Osteocyte (in vitro differentiated cells): ENCODE measurements at regions not wholly inside any gene's neighbourhood (a gene's known extent, or its start where the extent isn't known, plus 50 kb on each side); places are given as distances from the start of the nearest gene placed in this dataset.

ENCODE experiments used
- DNase-seq: peaks from one replicate; pipeline ENCODE4 v3.0.0; 2021; ENCODE audit warnings: mixed read lengths; ENCODE audit not compliant: unreplicated experiment; ENCODE audit errors: extremely low spot score
- H3K27ac Mint-ChIP-seq: one replicate; pipeline ENCODE4 v1.8.0; 2021; ENCODE audit warnings: mild to moderate bottlenecking, mixed read lengths; ENCODE audit not compliant: unreplicated experiment
- H3K27me3 Mint-ChIP-seq: one replicate; pipeline ENCODE4 v1.8.0; 2021; ENCODE audit warnings: mixed read lengths; ENCODE audit not compliant: unreplicated experiment
- H3K36me3 Mint-ChIP-seq: one replicate; pipeline ENCODE4 v1.8.0; 2021; ENCODE audit warnings: mixed read lengths; ENCODE audit not compliant: unreplicated experiment
- H3K4me1 Mint-ChIP-seq: one replicate; pipeline ENCODE4 v1.8.0; 2021; ENCODE audit warnings: mixed read lengths; ENCODE audit not compliant: unreplicated experiment
- H3K4me3 Mint-ChIP-seq: one replicate; pipeline ENCODE4 v1.8.0; 2021; ENCODE audit warnings: mild to moderate bottlenecking, moderate library complexity, mixed read lengths; ENCODE audit not compliant: unreplicated experiment
- H3K9me3 Mint-ChIP-seq: one replicate; pipeline ENCODE4 v1.8.0; 2021; ENCODE audit warnings: mixed read lengths; ENCODE audit not compliant: unreplicated experiment
- CTCF ChIP-seq: fragments of 200-600 bp; sonication (generic); IDR thresholded peaks from 2 replicates; pipeline ENCODE4 v1.5.0; 2021; ENCODE audit warnings: antibody characterized with exemption, mild to moderate bottlenecking, moderate library complexity

- H3K4me3 Mint-ChIP-seq = no peak overlapping the region
- DNase-seq = no peak
- TF ChIP-seq CTCF = no peak
- H3K27ac Mint-ChIP-seq = no peak overlapping the region
- H3K4me1 Mint-ChIP-seq = no peaks in the 10 kb centered on the region
- peaks cover 9% of the 10 kb centered on the region for H3K9me3 Mint-ChIP-seq
- no peaks in the 10 kb centered on the region for H3K36me3 Mint-ChIP-seq
- H3K27me3 Mint-ChIP-seq = no peaks in the 10 kb centered on the region
These were observed 1191.2 kb downstream of the NSUN3 start for GRCh38 chr3:95254061-95254460.

- no peak overlapping the region for H3K27ac Mint-ChIP-seq
These were observed 1191.9 kb downstream of the NSUN3 start for GRCh38 chr3:95254758-95255157.

GRCh38 chr3:95265129-95265528, 1202.3 kb downstream of the NSUN3 start:
- Mint-ChIP-seq H3K27ac (no peak overlapping the region), H3K9me3 (no peaks in the 10 kb centered on the region), H3K36me3 (no peaks in the 10 kb centered on the region), H3K27me3 (no peaks in the 10 kb centered on the region), H3K4me1 (no peaks in the 10 kb centered on the region), H3K4me3 (no peak overlapping the region)
- no peak for DNase-seq
- no peak for TF ChIP-seq CTCF

More at GRCh38 chr3:95254758-95255157, 1191.9 kb downstream of the NSUN3 start:
- H3K27me3 Mint-ChIP-seq = no peaks in the 10 kb centered on the region
- H3K4me3 Mint-ChIP-seq = no peak overlapping the region
- H3K4me1 Mint-ChIP-seq = no peaks in the 10 kb centered on the region
- H3K36me3 Mint-ChIP-seq = no peaks in the 10 kb centered on the region
- TF ChIP-seq CTCF = no peak
- DNase-seq = no peak
- H3K9me3 Mint-ChIP-seq = peaks cover 9% of the 10 kb centered on the region

GRCh38 chr3:95271395-95271794, 1208.5 kb downstream of the NSUN3 start:
- Mint-ChIP-seq H3K27me3 (no peaks in the 10 kb centered on the region), H3K4me1 (peaks cover 4% of the 10 kb centered on the region), H3K27ac (no peak overlapping the region), H3K4me3 (no peak overlapping the region), H3K9me3 (no peaks in the 10 kb centered on the region), H3K36me3 (no peaks in the 10 kb centered on the region)
- DNase-seq = no peak
- no peak for TF ChIP-seq CTCF

GRCh38 chr3:95272166-95272565, 1209.3 kb downstream of the NSUN3 start:
- no peaks in the 10 kb centered on the region for H3K27me3 Mint-ChIP-seq
- H3K27ac Mint-ChIP-seq = no peak overlapping the region
- no peak for DNase-seq
- H3K4me3 Mint-ChIP-seq = no peak overlapping the region
- peaks cover 5% of the 10 kb centered on the region for H3K4me1 Mint-ChIP-seq
- no peaks in the 10 kb centered on the region for H3K36me3 Mint-ChIP-seq
- no peaks in the 10 kb centered on the region for H3K9me3 Mint-ChIP-seq
- no peak for TF ChIP-seq CTCF
